ENCODE measurements at regions not wholly inside any gene's neighbourhood (a gene's known extent, or its start where the extent isn't known, plus 50 kb on each side); places are given as distances from the start of the nearest gene placed in this dataset.

DNA sequence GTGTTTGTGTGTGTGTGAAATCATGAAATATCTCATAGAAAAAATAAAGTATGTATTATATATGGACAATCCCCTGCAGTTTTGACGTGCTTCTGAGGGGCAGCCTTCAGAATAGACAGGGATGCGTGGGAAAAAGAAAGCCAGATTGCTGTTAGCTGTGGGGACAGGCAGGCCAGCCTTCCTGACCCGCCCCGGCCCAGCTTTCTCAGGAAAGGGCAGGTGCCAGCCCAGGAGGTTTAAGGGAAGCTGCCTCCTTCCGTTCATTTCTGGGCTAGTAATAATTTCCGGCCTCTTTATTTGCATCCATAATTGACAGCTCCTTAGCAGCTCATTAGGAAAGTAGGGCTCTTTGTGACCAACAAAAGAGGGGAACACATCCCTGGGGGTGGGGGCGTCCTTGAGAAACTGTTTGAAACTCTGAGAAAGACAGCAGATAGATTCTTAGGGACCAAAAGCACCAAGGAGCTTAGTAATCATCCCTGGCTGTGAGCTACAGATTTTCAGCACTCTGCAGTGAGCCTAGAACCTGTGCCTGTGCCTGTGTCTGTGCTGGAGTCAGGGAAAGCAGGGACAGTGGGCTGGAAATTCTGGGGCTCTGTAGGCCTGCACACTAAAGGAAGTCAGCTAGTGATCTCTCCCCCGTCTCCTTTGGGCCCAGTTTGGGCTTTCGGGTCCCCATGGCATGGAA is 632.9 kb upstream of the CADM1 start:
- H3K4me1 Mint-ChIP-seq = peaks cover 24% of the 10 kb centered on the region
- H3K36me3 Mint-ChIP-seq (ENCODE audit: low read depth) = no peaks in the 10 kb centered on the region
- H3K4me3 Mint-ChIP-seq = no peak overlapping the region
- no peak for DNase-seq (ENCODE audit: low read depth, low spot score)
- no peak overlapping the region for H3K27ac Mint-ChIP-seq (ENCODE audit: unreplicated experiment)
- TF ChIP-seq, protein P1, sequence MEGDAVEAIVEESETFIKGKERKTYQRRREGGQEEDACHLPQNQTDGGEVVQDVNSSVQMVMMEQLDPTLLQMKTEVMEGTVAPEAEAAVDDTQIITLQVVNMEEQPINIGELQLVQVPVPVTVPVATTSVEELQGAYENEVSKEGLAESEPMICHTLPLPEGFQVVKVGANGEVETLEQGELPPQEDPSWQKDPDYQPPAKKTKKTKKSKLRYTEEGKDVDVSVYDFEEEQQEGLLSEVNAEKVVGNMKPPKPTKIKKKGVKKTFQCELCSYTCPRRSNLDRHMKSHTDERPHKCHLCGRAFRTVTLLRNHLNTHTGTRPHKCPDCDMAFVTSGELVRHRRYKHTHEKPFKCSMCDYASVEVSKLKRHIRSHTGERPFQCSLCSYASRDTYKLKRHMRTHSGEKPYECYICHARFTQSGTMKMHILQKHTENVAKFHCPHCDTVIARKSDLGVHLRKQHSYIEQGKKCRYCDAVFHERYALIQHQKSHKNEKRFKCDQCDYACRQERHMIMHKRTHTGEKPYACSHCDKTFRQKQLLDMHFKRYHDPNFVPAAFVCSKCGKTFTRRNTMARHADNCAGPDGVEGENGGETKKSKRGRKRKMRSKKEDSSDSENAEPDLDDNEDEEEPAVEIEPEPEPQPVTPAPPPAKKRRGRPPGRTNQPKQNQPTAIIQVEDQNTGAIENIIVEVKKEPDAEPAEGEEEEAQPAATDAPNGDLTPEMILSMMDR (conservative IDR thresholded peaks at IDR 0.05) = no peak
- H3K27me3 Mint-ChIP-seq (ENCODE audit: low read depth) = no peaks in the 10 kb centered on the region
- H3K9me3 Mint-ChIP-seq = no peaks in the 10 kb centered on the region

DNA sequence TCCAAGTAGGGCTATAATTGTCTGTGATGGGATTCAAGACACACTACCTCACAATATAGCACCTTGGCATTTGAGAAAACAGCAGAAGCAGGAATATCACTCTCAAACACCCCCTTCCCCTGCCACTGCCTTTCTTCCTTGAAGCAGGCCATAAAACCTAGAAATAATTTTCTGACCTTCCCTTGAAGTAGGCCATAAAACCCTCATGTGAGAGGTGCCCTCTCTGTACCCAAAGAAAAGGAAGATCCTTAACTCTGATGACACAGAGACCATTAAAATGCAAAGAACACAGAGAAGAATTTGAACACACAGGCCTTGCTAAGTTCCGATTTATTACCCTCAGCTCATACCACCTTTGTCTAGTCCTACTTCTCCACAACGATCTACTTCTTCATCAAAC is 631.7 kb upstream of the CADM1 start:
- no peak for DNase-seq (ENCODE audit: low read depth, low spot score)
- TF ChIP-seq, protein P1 (conservative IDR thresholded peaks at IDR 0.05) = no peak
- Mint-ChIP-seq H3K9me3 (no peaks in the 10 kb centered on the region), H3K27ac (ENCODE audit: unreplicated experiment) (no peak overlapping the region), H3K36me3 (ENCODE audit: low read depth) (no peaks in the 10 kb centered on the region), H3K4me1 (peaks cover 36% of the 10 kb centered on the region), H3K27me3 (ENCODE audit: low read depth) (no peaks in the 10 kb centered on the region), H3K4me3 (no peak overlapping the region)

- Mint-ChIP-seq H3K36me3 (ENCODE audit: low read depth) (no peaks in the 10 kb centered on the region), H3K9me3 (no peaks in the 10 kb centered on the region), H3K27me3 (ENCODE audit: low read depth) (no peaks in the 10 kb centered on the region), H3K4me1 (peaks cover 46% of the 10 kb centered on the region), H3K27ac (ENCODE audit: unreplicated experiment) (no peak overlapping the region), H3K4me3 (no peak overlapping the region)
- TF ChIP-seq, protein P1 (conservative IDR thresholded peaks at IDR 0.05) = no peak
- DNase-seq (ENCODE audit: low read depth, low spot score) = no peak
Observed at GRCh38 chr11:116134450-116134849, 630.2 kb upstream of the CADM1 start.

DNA sequence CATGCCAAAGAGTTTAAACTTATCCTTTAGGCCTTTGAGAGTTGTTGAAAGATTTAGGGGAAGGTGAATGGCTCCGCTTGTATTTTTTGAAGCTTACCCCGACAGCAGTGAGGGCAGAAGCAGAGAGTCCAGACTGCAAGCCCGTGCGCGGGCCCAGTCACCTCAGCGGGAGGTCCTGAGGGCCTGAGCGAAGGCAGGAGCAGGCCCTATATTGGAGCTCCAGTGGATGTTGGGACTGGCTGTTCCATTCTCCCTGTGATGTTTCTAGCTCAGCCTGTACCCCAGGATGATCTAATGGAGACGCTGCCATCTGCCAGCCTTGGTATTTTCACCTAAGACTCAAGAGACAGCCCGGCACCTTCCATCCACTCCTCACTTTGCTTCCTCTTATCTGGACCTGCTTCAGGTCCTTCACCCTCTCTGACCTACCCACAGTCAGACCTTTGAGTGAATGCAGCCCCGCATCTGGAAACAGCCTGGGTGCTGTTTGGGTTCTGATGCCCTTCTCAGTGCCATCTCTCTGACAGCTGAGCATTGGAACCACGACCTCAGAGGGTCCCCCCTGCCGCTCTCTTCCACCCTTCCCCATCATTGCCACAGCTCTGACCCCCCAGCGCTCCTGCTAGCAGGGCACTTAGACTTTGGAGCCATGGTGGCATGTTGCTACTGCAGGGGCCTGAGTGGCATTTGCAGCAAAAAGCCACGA is 628.2 kb upstream of the CADM1 start:
- TF ChIP-seq, protein P1 (conservative IDR thresholded peaks at IDR 0.05) = no peak
- peak overlapping the region; percentile 21 for H3K4me3 Mint-ChIP-seq
- no peaks in the 10 kb centered on the region for H3K9me3 Mint-ChIP-seq
- peak; percentile 1 for DNase-seq (ENCODE audit: low read depth, low spot score)
- H3K4me1 Mint-ChIP-seq = peaks cover 47% of the 10 kb centered on the region
- H3K27me3 Mint-ChIP-seq (ENCODE audit: low read depth) = no peaks in the 10 kb centered on the region
- H3K27ac Mint-ChIP-seq (ENCODE audit: unreplicated experiment) = peak overlapping the region; percentile 74
- H3K36me3 Mint-ChIP-seq (ENCODE audit: low read depth) = no peaks in the 10 kb centered on the region

DNA sequence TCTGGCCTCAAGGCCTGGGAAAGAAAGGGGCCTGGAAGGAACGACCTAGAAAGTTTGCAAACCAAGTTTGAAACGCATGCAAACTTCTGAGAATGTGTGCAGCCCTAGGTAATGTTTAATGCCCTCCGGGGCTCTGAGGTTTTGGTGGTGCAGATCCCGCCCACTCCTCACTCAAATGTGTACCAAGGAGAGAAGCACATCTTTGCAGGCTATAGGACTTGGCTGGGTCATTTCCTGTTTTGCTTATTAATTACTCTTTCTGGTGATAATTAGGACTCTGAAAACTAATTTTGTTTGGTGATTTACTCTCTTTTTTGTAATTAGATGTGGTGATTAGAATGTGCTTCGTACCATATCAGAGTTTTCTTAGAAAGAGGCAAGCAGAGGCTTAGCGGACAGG is 625.9 kb upstream of the CADM1 start:
- no peak for DNase-seq (ENCODE audit: low read depth, low spot score)
- Mint-ChIP-seq H3K36me3 (ENCODE audit: low read depth) (no peaks in the 10 kb centered on the region), H3K9me3 (no peaks in the 10 kb centered on the region), H3K27me3 (ENCODE audit: low read depth) (no peaks in the 10 kb centered on the region), H3K4me1 (peaks cover 50% of the 10 kb centered on the region), H3K27ac (ENCODE audit: unreplicated experiment) (no peak overlapping the region), H3K4me3 (no peak overlapping the region)
- TF ChIP-seq, protein P1 (conservative IDR thresholded peaks at IDR 0.05) = no peak
